ENCODE measurements at regions not wholly inside any gene's neighbourhood (a gene's known extent, or its start where the extent isn't known, plus 50 kb on each side); places are given as distances from the start of the nearest gene placed in this dataset.

- TF ChIP-seq RREB1 (CRISPR knock-in tag; IDR thresholded peaks at IDR 0.05) (no peak), TFAM (CRISPR knock-in tag; conservative IDR thresholded peaks at IDR 0.05) (no peak), DEAF1 (CRISPR knock-in tag; IDR thresholded peaks at IDR 0.05) (no peak), FOXO4 (CRISPR knock-in tag; IDR thresholded peaks at IDR 0.05) (no peak), ZFP1 (CRISPR knock-in tag; IDR thresholded peaks at IDR 0.05) (no peak), ZNF232 (CRISPR knock-in tag; IDR thresholded peaks at IDR 0.05) (no peak), CEBPZ (IDR thresholded peaks at IDR 0.05; ENCODE audit: borderline replicate concordance, low read depth, low read length) (no peak), ZFP36 (IDR thresholded peaks at IDR 0.05; ENCODE audit: low read depth, low read length, partially characterized antibody) (no peak), ZFPM2 (CRISPR knock-in tag; IDR thresholded peaks at IDR 0.05) (no peak), L3MBTL2 (IDR thresholded peaks at IDR 0.05) (no peak)
Observed at GRCh38 chr3:118813472-118813871, 221.2 kb downstream of the IGSF11 start (continued).

All from K562 (cell line).